DMS53 treated with DMSO at 0.1 percent for 48 hours (cell line): ENCODE measurements at regions not wholly inside any gene's neighbourhood (a gene's known extent, or its start where the extent isn't known, plus 50 kb on each side); places are given as distances from the start of the nearest gene placed in this dataset.
A peak's percentile ranks its signal among the peaks of the same experiment; 100 is the strongest.

Source experiments
- DNase-seq: peaks from one replicate; lab custom pipeline; 2025; ENCODE audit not compliant: unreplicated experiment; lab: John Stamatoyannopoulos, UW

- DNase-seq: no peak
Observed at GRCh38 chr9:36763778-36764177, 191.1 kb downstream of the MELK start.

- DNase-seq: peak; percentile 45
Observed at GRCh38 chr9:36764364-36765076, 191.8 kb downstream of the MELK start.

- DNase-seq: peak; percentile 69
Observed at GRCh38 chr9:36765077-36765390, 192.3 kb downstream of the MELK start.

- DNase-seq: peak; percentile 92
Observed at GRCh38 chr9:36765468-36766341, 193.0 kb downstream of the MELK start.

- no peak for DNase-seq
Observed at GRCh38 chr9:36768677-36769076, 196.0 kb downstream of the MELK start.

GRCh38 chr9:36770025-36770424 lies 197.3 kb downstream of the MELK start:
- DNase-seq: no peak

GRCh38 chr9:36772449-36773403 lies 200.0 kb downstream of the MELK start:
- no peak for DNase-seq

- no peak for DNase-seq
Observed at GRCh38 chr9:36778682-36779081, 206.0 kb downstream of the MELK start.

- DNase-seq: no peak
Observed at GRCh38 chr9:36779582-36779981, 206.9 kb downstream of the MELK start.

- no peak for DNase-seq
Observed at GRCh38 chr9:36780186-36780585, 207.5 kb downstream of the MELK start.

- peak; percentile 35 for DNase-seq
Observed at GRCh38 chr9:36781533-36781932, 208.8 kb downstream of the MELK start.
